GM18907 (cell line): ENCODE measurements at regions not wholly inside any gene's neighbourhood (a gene's known extent, or its start where the extent isn't known, plus 50 kb on each side); places are given as distances from the start of the nearest gene placed in this dataset.
"Not testable (repeated sequence)": the region's sequence is repeated elsewhere in the genome, so short reads cannot be mapped to it uniquely, and the experiment has no call there.

Source experiments
- ATAC-seq: cut with Tn5 transposase; IDR thresholded peaks from one replicate; pipeline ENCODE4 v1.9.1; 2021; ENCODE audit warnings: mild to moderate bottlenecking, moderate library complexity; ENCODE audit not compliant: unreplicated experiment

- ATAC-seq = no peak
Observed at GRCh38 chr2:194725169-194725568, 931.9 kb upstream of the SLC39A10 start.

GRCh38 chr2:194723446-194723845, 933.6 kb upstream of the SLC39A10 start:
- no peak for ATAC-seq

- ATAC-seq = no peak
Observed at GRCh38 chr2:194721227-194721626, 935.8 kb upstream of the SLC39A10 start.

- no peak for ATAC-seq
Observed at GRCh38 chr2:194720462-194720861, 936.6 kb upstream of the SLC39A10 start.

GRCh38 chr2:194718881-194719280, 938.1 kb upstream of the SLC39A10 start:
- no peak for ATAC-seq

DNA sequence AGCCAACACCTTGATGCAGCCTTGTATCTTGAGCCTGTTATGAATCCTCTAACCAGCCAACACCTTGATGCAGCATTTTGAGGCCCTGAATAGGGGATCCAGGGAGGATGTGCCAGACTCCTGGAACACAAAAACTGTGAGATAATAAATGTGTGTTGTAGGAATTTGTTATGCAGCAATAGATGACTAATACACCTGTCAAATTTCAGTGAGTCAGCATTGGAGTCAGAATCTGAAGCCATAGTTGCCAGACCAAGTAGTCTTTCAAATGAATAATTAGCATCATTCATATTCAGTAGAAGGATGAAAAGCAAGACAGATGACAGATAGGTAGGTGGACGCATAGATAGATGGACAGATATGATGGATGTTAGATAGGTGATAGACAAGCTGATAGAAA, 942.5 kb upstream of the SLC39A10 start:
- no peak for ATAC-seq

DNA sequence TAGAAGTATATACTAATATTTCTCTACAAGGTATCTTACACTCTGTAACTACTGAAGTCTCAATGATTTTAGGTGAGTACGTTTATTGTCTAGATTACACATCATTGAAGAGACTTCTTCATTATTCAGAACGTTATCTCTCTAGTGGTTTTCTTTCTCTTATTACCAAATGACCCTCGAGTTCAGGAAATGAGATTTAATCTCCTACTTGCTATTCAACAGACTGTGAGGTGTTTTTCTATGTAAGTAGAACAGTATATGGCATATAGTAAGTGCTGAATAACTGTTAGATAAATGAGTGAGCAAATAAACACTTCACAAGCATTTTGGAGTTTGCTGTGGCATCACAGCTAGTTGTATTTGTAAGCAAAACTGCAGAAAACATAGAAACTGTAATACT, 947.2 kb upstream of the SLC39A10 start:
- no peak for ATAC-seq

DNA sequence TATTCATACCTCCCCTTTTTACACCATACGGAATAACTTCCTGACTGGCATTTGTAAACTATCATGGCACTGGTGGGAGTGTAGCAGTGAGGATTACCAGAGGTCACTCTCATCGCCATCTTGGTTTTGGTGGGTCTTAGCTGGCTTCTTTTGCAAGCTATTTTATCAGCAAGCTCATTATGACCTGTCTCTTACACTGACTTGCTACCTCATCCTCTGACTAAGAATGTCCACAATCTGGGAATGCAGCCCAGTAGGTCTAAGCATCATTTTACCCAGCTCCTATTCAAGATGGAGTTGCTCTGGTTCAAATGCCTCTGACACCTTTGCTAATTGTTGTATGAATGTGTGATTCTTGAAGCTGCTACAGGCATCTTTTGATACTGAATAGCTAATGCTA, 950.8 kb upstream of the SLC39A10 start:
- no peak for ATAC-seq

DNA sequence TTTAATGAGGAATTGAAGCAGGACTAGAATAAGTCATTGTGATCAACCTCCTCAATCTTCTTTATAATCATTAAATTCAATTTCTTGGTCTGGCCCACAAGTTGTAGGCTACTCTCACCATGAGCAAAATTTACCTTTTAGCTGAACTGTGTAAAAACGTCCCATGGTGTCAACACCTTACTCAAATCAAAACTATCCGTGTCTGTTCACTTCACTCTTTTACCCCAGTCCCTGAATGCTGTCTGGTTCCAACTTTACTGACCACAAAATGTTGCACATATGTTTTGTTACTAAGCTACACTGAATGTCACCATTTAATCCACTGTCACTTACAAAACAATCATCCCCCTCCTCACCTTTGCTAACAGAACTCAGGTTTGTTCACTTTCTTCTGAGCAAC, 951.6 kb upstream of the SLC39A10 start:
- ATAC-seq = peak; percentile 49

GRCh38 chr2:194700726-194701125, 956.3 kb upstream of the SLC39A10 start:
- ATAC-seq = no peak

GRCh38 chr2:194700116-194700515, 956.9 kb upstream of the SLC39A10 start:
- ATAC-seq = no peak

- no peak for ATAC-seq
Observed at GRCh38 chr2:194698012-194698411, 959.0 kb upstream of the SLC39A10 start.

DNA sequence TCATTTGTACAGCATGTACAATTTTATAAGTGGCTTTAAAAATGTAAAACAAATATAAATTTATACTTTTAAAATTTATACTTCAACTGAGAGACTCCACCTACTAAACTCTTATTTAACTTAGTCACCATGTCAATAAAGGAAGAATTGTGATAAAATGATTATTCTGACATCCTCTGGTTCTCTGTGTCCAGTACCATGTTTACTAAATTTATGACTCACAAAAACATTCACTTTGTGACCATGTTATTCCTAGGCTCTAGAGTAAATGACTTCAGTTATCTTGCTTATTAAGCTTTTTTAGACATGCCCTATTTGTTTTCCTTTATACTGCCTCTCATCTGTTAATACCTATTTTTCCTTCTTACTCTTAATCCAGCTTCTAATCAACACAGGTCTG, 959.6 kb upstream of the SLC39A10 start:
- no peak for ATAC-seq

GRCh38 chr2:194696690-194697089, 960.3 kb upstream of the SLC39A10 start:
- ATAC-seq = no peak

- ATAC-seq = no peak
Observed at GRCh38 chr2:194686569-194686968, 970.5 kb upstream of the SLC39A10 start.

DNA sequence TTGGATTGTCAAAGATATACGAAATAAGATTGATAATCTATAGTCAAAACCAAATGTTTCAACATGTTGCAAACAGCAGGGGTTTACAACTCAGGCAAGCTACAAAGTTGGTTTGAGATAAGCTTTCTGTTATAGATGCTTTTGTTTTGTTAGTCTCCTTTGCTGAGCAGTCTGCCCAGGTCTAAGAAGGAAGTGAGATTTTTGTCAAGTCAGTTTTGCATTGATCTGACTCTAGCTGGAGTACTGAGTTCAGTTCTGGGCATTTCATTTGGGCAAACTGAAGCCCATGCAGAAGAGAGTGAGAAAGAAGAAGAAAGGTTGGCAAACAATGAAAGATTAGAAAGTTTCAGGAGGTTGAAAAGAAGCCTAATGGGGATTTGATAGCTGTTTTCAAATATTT, 983.0 kb upstream of the SLC39A10 start:
- no peak for ATAC-seq

DNA sequence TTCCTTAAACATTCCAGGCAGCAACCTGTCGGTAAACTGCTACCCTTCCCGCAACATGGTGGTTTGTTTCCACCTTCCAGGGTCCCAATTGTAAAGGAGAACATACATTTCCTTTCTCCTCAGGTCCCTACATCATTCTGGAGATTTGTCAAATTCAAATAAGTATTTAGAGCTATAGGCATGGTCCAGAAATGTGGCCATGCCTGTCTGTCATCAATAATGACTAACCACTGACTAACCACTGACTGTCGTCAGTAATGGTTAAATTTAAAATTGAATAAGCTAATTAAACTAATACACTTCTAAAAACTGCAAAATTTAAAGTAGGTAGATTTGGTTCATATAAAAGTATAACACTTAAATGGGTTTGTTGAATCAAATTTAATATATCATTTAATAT, 984.0 kb upstream of the SLC39A10 start:
- no peak for ATAC-seq

DNA sequence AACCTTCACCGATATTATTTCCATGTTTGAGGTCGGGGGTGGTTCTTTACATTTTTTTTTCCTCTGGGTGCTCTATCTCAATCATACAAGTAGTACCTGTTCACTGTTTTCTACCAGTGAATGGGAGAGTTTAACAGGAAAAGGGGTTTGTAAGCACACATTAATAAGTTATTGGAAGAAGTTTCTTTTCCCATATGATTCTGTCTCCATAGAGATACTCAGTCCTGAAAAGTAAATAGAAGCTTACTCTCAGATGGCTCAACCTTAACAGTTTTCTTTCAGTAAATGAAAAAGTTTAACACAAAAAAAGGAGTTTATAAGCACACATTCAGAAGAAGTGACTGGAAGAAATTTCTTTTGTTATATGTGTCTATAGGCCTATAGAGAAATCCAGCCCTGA, 995.6 kb upstream of the SLC39A10 start:
- no peak for ATAC-seq

- ATAC-seq = not testable (repeated sequence)
Observed at GRCh38 chr2:194639057-194639456, 1018.0 kb upstream of the SLC39A10 start.

DNA sequence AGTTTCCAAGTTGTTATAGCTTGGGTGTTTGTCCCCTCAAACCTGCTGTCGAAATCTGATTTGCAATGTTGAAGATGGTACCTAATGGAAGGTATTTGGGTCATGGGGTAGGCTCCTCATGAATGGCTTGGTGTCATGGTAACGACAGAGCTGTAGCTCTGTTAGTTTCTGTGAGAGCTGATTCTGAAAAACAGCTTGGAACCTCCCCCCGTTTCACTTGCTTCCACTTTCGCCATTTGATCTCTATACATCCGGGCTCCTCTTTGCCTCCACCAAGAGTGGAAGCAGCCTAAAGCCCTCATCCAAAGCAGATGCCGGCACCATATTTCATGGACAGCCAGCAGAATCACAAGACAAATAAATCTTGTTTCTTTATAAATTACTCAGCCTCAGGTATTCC, 1035.1 kb upstream of the SLC39A10 start:
- no peak for ATAC-seq

DNA sequence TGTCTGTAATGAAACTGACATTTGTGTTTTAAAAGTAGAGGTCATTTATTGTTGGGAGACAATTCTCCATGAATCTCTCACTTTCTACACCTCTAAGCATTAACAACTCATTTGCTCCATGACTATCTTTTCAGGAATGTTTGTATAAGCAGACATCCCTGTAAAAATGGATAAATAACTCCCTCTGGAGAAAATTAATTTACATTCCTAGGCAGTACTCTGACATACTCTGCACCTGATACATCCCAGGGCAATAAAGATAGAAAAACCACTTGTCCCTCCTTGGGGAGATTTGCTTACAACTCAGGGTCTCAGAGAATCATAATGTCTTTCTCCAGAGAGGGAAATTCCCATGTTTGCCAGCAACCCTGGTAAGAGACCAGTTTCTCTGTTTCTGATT, 1037.7 kb upstream of the SLC39A10 start:
- ATAC-seq = no peak

GRCh38 chr2:194618432-194618831, 1038.6 kb upstream of the SLC39A10 start:
- ATAC-seq = no peak

DNA sequence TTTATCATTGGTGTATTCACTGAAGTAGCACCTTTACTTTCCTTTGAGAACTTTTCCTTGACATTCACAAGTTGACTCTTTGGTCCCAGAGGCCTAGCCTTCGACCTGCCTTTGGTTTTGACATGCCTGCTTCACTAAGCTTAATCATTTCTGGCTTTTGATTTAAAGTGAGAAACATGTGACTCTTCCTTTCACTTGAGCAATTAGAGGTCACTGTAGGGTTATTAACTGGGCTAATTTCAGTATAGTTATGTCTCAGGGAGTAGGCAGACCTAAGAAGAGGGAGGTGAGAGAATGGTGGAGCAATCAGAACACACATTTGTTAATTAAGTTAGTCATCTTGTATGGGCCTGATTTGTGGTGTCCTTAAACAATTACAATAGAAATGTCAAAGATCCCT, 1040.7 kb upstream of the SLC39A10 start:
- ATAC-seq = peak; percentile 94

DNA sequence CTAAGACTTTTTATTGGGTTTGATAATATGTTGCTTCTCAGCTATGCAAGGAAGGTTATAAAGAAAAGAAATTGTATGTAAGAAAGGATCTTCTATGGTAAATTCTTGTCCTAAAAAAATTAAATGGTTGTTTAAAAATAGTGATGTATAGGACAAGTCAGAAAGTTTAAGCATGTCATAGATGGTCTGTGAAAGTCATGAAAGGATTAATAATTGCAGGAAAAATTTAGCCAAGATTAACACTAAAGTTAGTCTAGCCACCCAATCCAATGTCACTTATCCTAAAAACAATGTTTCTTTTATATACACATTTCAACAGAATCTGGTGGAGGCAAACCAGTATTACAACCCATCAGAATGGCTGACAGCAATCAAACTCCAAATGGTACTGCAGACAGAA, 1046.7 kb upstream of the SLC39A10 start:
- no peak for ATAC-seq
